Activated T-helper 9 cell treated with anti-CD3 and anti-CD28 coated beads, Interleukin-2, amount 50 U/mL, for 16 hours (primary cell): ENCODE measurements at regions not wholly inside any gene's neighbourhood (a gene's known extent, or its start where the extent isn't known, plus 50 kb on each side); places are given as distances from the start of the nearest gene placed in this dataset.

ENCODE experiments used
- DNase-seq: peaks from one replicate; pipeline ENCODE4 v3.0.0-alpha.2; 2020; ENCODE audit warnings: low read depth

- DNase-seq = no peak
Observed at GRCh38 chr11:8340296-8340695, 76.6 kb upstream of the LMO1 start.

- DNase-seq = no peak
Observed at GRCh38 chr11:8339592-8340022, 75.9 kb upstream of the LMO1 start.

GRCh38 chr11:8338138-8338537, 74.5 kb upstream of the LMO1 start:
- no peak for DNase-seq

GRCh38 chr11:8337130-8337795, 73.6 kb upstream of the LMO1 start:
- no peak for DNase-seq

- no peak for DNase-seq
Observed at GRCh38 chr11:8336356-8337129, 72.9 kb upstream of the LMO1 start.

- no peak for DNase-seq
Observed at GRCh38 chr11:8335683-8336082, 72.0 kb upstream of the LMO1 start.

- no peak for DNase-seq
Observed at GRCh38 chr11:8335186-8335585, 71.5 kb upstream of the LMO1 start.

GRCh38 chr11:8333811-8334401, 70.2 kb upstream of the LMO1 start:
- DNase-seq = no peak

GRCh38 chr11:8333376-8333775, 69.7 kb upstream of the LMO1 start:
- DNase-seq = no peak

GRCh38 chr11:8332891-8333290, 69.2 kb upstream of the LMO1 start:
- DNase-seq = no peak

- no peak for DNase-seq
Observed at GRCh38 chr11:8332196-8332595, 68.5 kb upstream of the LMO1 start.

GRCh38 chr11:8331767-8332166, 68.1 kb upstream of the LMO1 start:
- DNase-seq = no peak

GRCh38 chr11:8330896-8331295, 67.2 kb upstream of the LMO1 start:
- no peak for DNase-seq

- DNase-seq = no peak
Observed at GRCh38 chr11:8330404-8330803, 66.7 kb upstream of the LMO1 start.

- DNase-seq = no peak
Observed at GRCh38 chr11:8329847-8330361, 66.2 kb upstream of the LMO1 start.

GRCh38 chr11:8329336-8329735, 65.7 kb upstream of the LMO1 start:
- no peak for DNase-seq

GRCh38 chr11:8328848-8329330, 65.2 kb upstream of the LMO1 start:
- peak; percentile 33 for DNase-seq

- no peak for DNase-seq
Observed at GRCh38 chr11:8328231-8328794, 64.6 kb upstream of the LMO1 start.

- no peak for DNase-seq
Observed at GRCh38 chr11:8327761-8328192, 64.1 kb upstream of the LMO1 start.

- DNase-seq = no peak
Observed at GRCh38 chr11:8326337-8326736, 62.7 kb upstream of the LMO1 start.

- no peak for DNase-seq
Observed at GRCh38 chr11:8325591-8326304, 62.1 kb upstream of the LMO1 start.
